ENCODE measurements at regions not wholly inside any gene's neighbourhood (a gene's known extent, or its start where the extent isn't known, plus 50 kb on each side); places are given as distances from the start of the nearest gene placed in this dataset.

- H2AFZ ChIP-seq (ENCODE audit: low read depth, low read length) = no peak overlapping the region
- H3K4me2 ChIP-seq (ENCODE audit: insufficient read depth, low read length) = no peak overlapping the region
- POLR2A ChIA-PET = no interaction called here
- H3K79me2 ChIP-seq (ENCODE audit: control insufficient read depth, insufficient read depth, low read length) = no peaks in the 10 kb centered on the region
- no peak overlapping the region for H3K4me3 ChIP-seq (replicated peaks in 1 of 3; ENCODE audit: insufficient read depth in 1 of 3, low read depth in 1 of 3, low read length in 3 of 3)
- no peak for TF ChIP-seq MAX (IDR thresholded peaks at IDR 0.05; ENCODE audit: insufficient read depth, insufficient read length)
- TF ChIP-seq MYC (IDR thresholded peaks at IDR 0.05; ENCODE audit: low read depth, low read length) = no peak
- no peak for TF ChIP-seq CTCF (IDR thresholded peaks at IDR 0.05; ENCODE audit: extremely low read depth in 1 of 2, insufficient read depth in 1 of 2, low read depth in 1 of 2, low read length in 2 of 2)
- TF ChIP-seq GATA2 (IDR thresholded peaks at IDR 0.05; ENCODE audit: insufficient read depth, insufficient read length, low read depth, low read length) = no peak
- no peak for TF ChIP-seq EZH2 (IDR thresholded peaks at IDR 0.05; ENCODE audit: borderline replicate concordance, low read depth, low read length, severe bottlenecking)
- TF ChIP-seq POLR2AphosphoS5 (IDR thresholded peaks at IDR 0.05; ENCODE audit: insufficient read depth, low read depth, low read length) = no peak
- TF ChIP-seq FOS (IDR thresholded peaks at IDR 0.05; ENCODE audit: borderline replicate concordance, insufficient read depth, low read length) = no peak
- TF ChIP-seq POLR2A (IDR thresholded peaks at IDR 0.05; ENCODE audit: low read depth, low read length) = no peak
- no peak for TF ChIP-seq JUN (IDR thresholded peaks at IDR 0.05; ENCODE audit: borderline replicate concordance, insufficient read depth, insufficient read length, low read depth)
- intact Hi-C loops (cut with micrococcal nuclease) (no loop called here), dilution Hi-C loops (cut with MboI; ENCODE audit: extremely low pct_ligation_motif_present, low sequenced_read_pairs) (no loop called here)
- H3K27me3 ChIP-seq (ENCODE audit: control insufficient read depth in 2 of 2, insufficient read depth in 2 of 2, low read length in 2 of 2) = no peaks in the 10 kb centered on the region
- DNase-seq (ENCODE audit: low read depth, low spot score) = no peak
- H3K9me1 ChIP-seq (replicated peaks; ENCODE audit: control insufficient read depth, extremely low read depth, insufficient read depth, low read length) = no peaks in the 10 kb centered on the region
- FAIRE-seq = no peak
- H4K20me1 ChIP-seq (replicated peaks; ENCODE audit: control insufficient read depth, extremely low read depth, insufficient read depth, low read length) = no peaks in the 10 kb centered on the region
- no peak overlapping the region for H3K9ac ChIP-seq (replicated peaks; ENCODE audit: extremely low read depth, insufficient read depth, low read length)
- no peaks in the 10 kb centered on the region for H3K4me1 ChIP-seq (ENCODE audit: control insufficient read depth, extremely low read depth, insufficient read depth, low read length)
- H3K36me3 ChIP-seq (ENCODE audit: control insufficient read depth in 2 of 2, extremely low read depth in 1 of 2, insufficient read depth in 2 of 2, low read length in 2 of 2) = no peaks in the 10 kb centered on the region
- no peak overlapping the region for H3K27ac ChIP-seq (ENCODE audit: insufficient read depth, low read depth, low read length)
- no peaks in the 10 kb centered on the region for H3K9me3 ChIP-seq (replicated peaks; ENCODE audit: control insufficient read depth, insufficient read depth, low read length)
- CTCF ChIA-PET = no interaction called here
- BruUV-seq (replicated peaks) = no TSS peak
These were observed 719.4 kb upstream of the PTBP2 start for GRCh38 chr1:96002201-96002600.

All from endothelial cell of umbilical vein (primary cell).